ENCODE measurements at regions not wholly inside any gene's neighbourhood (a gene's known extent, or its start where the extent isn't known, plus 50 kb on each side); places are given as distances from the start of the nearest gene placed in this dataset.
"Not testable (repeated sequence)": the region's sequence is repeated elsewhere in the genome, so short reads cannot be mapped to it uniquely, and the experiment has no call there.

GRCh38 chr1:22336696-22337545, 114.7 kb upstream of the ZBTB40 start:
- ATAC-seq, result not testable (repeated sequence)

- no peak for ATAC-seq
Observed at GRCh38 chr1:22338071-22338765, 113.4 kb upstream of the ZBTB40 start.

DNA sequence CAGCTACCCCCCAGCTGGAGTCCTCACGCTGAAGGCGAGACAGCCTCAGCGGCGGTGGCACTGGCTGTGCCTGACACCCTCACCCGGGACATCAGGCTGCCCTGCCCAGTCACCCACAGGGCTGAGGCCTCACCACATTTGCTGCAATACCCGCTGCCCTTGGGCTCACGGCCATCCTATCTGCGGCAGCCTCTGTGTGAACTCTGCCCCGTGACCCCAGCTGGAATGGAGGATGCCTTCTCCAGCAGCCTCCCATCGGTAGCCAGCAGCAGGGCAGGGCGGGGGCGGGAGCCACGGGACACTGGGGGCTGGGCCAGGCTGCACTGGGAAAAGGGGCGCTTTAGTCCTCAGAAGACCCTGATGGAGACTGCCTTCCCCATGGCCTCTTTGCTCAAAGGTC, 112.4 kb upstream of the ZBTB40 start:
- ATAC-seq, result no peak

DNA sequence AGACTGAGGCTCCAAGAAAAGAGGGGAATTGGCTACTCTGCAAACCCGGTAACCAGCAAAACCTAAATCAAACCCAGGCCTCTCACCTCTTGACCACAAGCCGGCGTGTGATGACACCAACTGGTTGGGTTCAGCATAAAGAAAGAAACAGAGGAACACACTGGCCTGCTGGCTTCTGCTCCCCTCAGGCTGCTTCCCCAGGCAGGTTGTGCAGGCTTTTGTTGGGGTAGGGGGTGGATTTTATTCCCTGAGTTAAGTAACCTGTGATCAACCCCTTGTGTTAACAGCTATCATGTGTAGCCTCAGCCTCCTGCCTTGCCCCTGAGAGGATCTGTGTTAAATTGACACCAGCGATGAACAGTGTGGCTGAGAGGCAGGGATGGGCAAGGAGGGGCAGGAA, 111.6 kb upstream of the ZBTB40 start:
- no peak for ATAC-seq

DNA sequence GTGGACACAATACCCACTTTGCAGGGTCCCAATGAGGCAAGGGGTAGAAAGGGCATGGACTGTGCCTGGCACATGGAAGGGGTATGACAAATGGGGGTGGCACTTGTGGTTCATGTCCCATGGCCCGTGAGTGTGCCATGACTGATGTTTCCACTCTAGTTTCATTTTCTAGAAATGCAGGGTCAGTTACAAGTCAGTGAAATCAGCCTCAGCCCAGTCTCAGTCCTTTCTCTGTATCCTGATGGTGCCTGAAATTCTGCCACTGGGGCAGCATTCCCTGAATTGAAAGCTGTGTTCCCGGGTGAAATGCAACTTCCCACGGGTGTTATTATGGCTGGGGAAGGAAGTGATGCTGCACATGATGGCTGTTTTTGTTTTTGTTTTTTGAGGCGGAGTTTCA, 110.8 kb upstream of the ZBTB40 start:
- ATAC-seq, result no peak

GRCh38 chr1:22341791-22342605, 109.7 kb upstream of the ZBTB40 start:
- ATAC-seq, result no peak

DNA sequence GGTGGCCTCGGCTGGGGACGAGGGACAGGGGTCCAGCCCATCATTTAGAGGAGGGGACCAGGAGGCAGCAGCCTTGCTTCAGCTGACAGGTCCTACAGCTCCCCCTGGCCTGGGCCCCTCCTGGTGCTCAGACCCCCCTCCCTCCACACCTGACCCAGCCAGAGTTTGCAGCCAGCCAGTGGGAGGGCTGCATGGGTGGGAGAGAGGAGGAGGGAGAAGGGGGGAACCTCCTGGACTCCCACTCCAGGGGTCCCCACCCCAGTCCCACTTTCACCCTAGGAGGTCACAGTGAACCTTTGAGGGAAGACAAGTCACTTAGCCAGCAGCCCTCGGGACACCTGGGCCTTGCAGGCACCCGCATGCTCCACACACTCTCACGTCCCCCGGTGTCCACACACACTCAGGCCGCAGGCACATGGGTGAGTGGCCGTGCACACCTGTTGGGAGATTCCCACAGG, 108.9 kb upstream of the ZBTB40 start:
- ATAC-seq, result no peak

GRCh38 chr1:22343456-22344328, 108.0 kb upstream of the ZBTB40 start:
- ATAC-seq, result no peak

DNA sequence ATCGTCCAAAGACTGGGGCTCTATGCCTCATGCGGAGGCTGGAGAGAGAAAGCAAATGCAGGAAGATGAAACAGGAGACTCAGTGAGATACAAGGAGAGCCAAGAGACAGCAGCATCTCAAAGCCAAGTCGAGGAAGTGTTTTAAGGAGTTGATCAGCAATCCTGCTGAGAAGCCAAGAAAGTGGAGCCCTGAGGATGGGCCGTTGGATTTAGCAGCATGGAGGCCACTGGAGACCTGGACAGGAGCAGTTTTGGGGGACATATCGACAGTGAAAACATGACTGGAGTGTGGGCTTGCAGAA, 107.4 kb upstream of the ZBTB40 start:
- ATAC-seq, result no peak

DNA sequence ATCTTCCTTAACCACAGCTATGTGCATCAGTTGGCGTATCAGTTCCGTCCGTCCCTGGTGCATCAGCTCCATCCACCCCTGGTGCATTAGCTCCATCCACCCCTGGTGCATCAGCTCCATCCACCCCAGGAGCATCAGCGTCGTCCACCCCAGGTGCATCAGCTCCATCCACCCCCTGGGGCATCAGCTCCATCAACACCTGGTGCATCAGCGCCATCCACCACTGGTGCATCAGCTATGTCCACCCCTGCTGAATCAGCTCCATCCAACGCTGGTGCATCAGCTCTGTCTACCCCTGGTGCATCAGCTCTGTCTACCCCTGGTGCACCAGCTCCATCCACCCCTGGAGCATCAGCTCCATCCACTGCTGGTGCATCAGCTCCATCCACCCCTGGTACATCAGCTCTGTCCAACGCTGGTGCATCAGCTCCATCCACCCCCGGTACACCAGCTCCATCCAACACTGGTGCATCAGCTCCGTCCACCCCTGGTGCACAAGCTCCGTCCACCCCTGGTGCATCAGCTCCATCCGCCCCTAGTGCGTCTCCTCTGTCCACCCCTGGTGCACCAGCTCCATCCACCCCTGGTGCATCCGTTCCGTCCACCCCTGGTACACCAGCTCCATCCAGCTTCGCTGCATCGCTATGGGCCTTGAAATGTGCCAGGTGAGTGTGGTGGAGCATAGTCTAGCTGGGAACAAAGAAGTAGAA, 106.6 kb upstream of the ZBTB40 start:
- ATAC-seq, result no peak

DNA sequence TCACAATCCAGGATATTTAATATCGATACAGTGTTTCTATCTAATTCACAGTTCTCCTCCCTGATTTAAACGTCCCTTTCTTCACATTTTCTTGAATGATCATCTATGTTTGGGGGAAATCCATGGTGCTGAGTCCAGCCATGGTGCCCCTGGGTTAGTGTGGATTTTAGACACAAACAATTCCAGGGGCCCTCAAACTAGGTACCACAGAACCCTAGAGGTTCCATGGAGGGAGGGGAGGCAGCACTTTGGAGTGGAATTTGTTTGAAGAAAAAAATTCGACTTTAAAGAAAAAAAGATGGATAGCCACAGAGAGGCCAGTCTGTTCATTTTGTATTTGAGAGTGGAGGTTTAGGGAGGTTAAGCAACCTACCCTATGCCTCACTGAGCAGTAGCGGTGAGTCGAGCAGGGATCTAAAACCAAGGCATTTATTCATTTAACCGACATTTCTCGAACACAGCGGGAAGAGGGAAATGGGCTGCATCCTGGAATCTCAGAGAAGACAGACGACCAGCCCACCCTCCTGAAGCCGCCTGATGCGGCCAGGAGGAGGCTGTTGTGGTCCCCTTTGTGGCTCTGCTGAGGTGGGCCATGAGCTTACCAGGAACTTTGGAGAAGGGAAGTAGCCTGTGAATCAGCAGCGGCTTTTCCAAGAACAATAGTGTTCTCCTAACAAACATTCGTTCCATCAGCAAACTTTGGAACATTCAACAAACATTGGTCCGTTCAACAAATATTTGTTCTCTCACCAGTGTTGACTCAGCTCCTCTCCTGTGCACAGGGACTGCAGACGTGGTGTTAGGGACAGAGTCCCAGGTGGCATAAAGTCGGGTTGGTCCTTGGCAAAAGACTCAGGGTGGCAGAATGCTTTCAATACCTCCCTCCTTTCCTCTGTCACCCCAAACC, 103.5 kb upstream of the ZBTB40 start:
- ATAC-seq, result no peak

DNA sequence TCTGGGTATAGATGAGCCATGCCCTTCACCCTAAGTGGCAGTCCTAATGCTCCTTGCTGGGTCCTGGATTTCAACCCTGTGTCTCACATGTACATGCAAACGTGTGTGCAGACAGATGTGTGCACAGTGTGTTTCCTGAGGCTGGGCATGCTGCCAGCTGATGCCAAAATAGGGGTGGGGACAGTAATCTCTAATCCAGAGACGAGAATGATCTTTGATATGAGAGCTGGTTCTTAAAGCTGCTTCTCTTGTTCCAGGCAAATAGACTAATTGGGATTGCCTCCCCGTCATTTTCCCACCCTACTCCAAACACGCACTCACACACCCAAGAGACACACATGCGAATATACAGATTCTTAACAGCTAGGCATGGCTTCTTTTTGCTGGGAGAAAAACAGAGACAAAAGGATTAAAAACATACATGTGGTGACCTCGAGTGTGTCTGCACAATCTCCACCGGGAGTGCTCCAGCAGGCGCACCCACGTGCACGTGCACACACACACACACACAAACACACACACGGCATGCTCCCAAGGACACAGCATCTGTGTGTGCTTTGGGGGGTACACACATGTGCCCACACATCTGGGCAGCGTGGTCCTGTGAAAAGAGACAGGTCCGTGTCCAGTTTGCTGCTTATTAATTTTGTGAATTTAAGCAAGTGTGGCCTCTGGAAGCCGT, 102.1 kb upstream of the ZBTB40 start:
- ATAC-seq, result no peak

GRCh38 chr1:22350171-22350923, 101.3 kb upstream of the ZBTB40 start:
- no peak for ATAC-seq

GRCh38 chr1:22350924-22351767, 100.5 kb upstream of the ZBTB40 start:
- ATAC-seq, result no peak

DNA sequence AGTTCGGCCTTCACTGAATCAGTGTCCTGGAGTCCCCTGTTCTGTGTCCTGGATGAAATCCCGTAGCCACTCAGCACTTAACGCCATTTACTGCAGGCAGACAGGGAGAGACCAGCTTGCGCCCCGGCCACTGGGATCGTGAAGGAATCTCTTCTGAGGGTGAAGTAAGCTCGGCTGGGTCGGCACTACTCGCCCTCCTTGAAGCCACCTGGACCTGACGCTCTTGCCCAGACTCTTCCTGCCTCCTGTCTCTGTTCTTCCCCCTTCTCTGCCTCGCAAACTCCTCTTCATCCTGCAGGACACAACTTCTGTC, 99.9 kb upstream of the ZBTB40 start:
- no peak for ATAC-seq

DNA sequence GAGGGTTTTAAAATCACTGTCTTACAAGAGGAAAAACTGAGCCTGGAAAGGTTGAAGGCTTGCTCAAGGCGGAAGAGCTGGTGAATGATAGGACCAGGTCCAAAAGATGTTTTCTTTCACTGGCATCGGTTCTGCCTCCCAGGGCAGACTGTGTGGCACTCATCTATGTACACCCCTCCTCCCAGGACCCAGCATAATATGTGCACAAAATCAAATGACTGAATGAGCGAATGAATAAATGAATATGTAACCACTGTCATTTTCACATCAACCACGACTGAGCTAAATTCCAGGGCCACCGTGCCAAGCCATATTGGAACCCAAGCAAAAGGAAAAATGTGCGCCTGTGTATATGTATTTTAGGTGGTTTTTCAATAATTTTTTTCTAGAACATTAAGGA, 99.3 kb upstream of the ZBTB40 start:
- no peak for ATAC-seq

- ATAC-seq, result no peak
Observed at GRCh38 chr1:22352896-22353295, 98.8 kb upstream of the ZBTB40 start.

GRCh38 chr1:22359427-22359826, 92.2 kb upstream of the ZBTB40 start:
- ATAC-seq, result no peak
